Neural progenitor cell (in vitro differentiated cells): ENCODE measurements at regions not wholly inside any gene's neighbourhood (a gene's known extent, or its start where the extent isn't known, plus 50 kb on each side); places are given as distances from the start of the nearest gene placed in this dataset.

Source experiments
- CTCF ChIP-seq: fragments of 200-600 bp; sonication (generic); IDR thresholded peaks from 2 replicates; pipeline ENCODE4 v1.5.1; 2017; ENCODE audit warnings: antibody characterized with exemption, mild to moderate bottlenecking
- EZH2 ChIP-seq: fragments of 200-600 bp; sonication (generic); IDR thresholded peaks from 2 replicates; pipeline ENCODE4 v1.6.1; 2017; ENCODE audit warnings: antibody characterized with exemption, mild to moderate bottlenecking, moderate library complexity
- EZH2phosphoT487 ChIP-seq: fragments of 200-600 bp; sonication (generic); IDR thresholded peaks from 2 replicates; pipeline ENCODE4 v1.6.1; 2017; ENCODE audit warnings: antibody characterized with exemption

GRCh38 chr5:106324356-106324755, 1346.4 kb downstream of the EFNA5 start:
- TF ChIP-seq CTCF (no peak), EZH2 (no peak), EZH2phosphoT487 (no peak)
